Activated naive CD8-positive, alpha-beta T cell treated with anti-CD3 and anti-CD28 coated beads, Interleukin-2, amount 10 ng/mL, durations not matched to agents 7 days and 5 days (primary cell): ENCODE measurements at regions not wholly inside any gene's neighbourhood (a gene's known extent, or its start where the extent isn't known, plus 50 kb on each side); places are given as distances from the start of the nearest gene placed in this dataset.
"Not testable (repeated sequence)": the region's sequence is repeated elsewhere in the genome, so short reads cannot be mapped to it uniquely, and the experiment has no call there.

Experiments used
- ATAC-seq: fragments of 150-1000 bp; cut with Tn5 transposase; one replicate; pipeline ENCODE4 v1.10.0; 2021; ENCODE audit warnings: low read depth, moderate library complexity
- POLR2A ChIA-PET: fragments of 350-600 bp; sonication (Branson Sonifier 250); formaldehyde crosslinking; loops from one replicate; lab custom pipeline; 2021; ENCODE audit warnings: antibody characterized with exemption; lab: Charles Lee
- DNase-seq: peaks from one replicate; pipeline ENCODE4 v3.0.0; 2021
- H3K27ac Mint-ChIP-seq: one replicate; pipeline ENCODE4 v1.8.0; 2022; ENCODE audit warnings: mild to moderate bottlenecking, mixed read lengths
- H3K27me3 Mint-ChIP-seq: one replicate; pipeline ENCODE4 v1.8.0; 2022; ENCODE audit warnings: mild to moderate bottlenecking, moderate library complexity, mixed read lengths
- H3K36me3 Mint-ChIP-seq: one replicate; pipeline ENCODE4 v1.8.0; 2021; ENCODE audit warnings: mild to moderate bottlenecking, mixed read lengths
- H3K4me1 Mint-ChIP-seq: one replicate; pipeline ENCODE4 v1.8.0; 2021; ENCODE audit warnings: mixed read lengths
- H3K4me3 Mint-ChIP-seq: one replicate; pipeline ENCODE4 v1.8.0; 2022; ENCODE audit warnings: mild to moderate bottlenecking, moderate library complexity, mixed read lengths
- H3K9me3 Mint-ChIP-seq: one replicate; pipeline ENCODE4 v1.8.0; 2021; ENCODE audit warnings: mixed read lengths

DNA sequence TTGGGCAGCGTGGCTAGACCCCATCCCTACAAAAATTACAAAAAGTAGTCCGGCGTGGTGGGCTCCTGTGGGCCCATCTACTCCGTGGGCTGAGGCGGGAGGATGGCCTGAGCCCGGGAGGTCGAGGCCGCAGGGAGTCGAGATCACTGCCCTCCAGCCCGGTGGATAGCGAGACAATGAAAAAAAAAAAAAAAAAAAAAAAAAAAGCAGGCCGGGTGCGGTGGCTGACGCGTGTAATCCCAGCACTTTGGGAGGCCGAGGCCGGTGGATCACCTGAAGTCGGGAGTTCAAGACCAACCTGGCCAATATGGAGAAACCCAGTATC, 110.5 kb upstream of the LPCAT1 start:
- peaks cover 3% of the 10 kb centered on the region for H3K27me3 Mint-ChIP-seq

DNA sequence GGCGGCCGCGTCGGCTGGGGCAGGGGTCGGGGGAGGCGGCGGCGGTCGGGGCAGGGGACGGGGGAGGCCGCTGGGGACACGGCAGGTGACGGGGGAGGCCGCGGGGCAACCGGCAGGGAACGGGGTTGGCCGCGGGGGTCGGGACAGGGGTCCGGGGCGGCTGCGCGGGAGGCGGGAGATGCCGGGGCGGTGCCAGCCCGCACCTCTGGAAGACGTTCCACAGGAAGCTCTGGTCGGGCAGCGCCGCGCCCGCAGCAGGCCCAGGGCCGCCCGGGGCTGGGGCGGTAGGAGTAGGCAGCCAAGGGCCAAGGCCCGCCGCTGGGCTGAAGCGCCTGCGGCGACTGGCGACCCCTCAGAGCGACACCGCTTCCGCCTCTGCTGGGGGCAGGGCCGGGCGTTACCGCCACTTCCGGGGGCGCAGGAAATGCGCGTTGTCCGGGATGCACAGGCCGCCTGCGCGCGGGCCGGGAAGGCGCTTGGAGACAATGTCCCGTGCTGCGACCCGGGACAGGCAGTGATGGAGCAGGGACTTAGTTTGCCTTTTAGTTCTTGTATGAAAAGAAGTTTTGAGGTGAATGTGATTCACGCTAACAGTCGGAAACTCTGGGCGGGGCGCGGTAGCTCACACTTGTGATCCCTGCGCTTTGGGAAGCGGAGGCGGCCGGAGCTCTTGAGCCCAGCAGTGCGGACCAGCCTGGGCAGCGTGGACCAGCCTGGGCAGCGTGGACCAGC, 110.0 kb upstream of the LPCAT1 start:
- peak overlapping the region; percentile 90 for H3K4me3 Mint-ChIP-seq
- H3K4me1 Mint-ChIP-seq = peaks cover 20% of the 10 kb centered on the region
- peaks cover 3% of the 10 kb centered on the region for H3K27me3 Mint-ChIP-seq
- peak; percentile 89 for DNase-seq
- no peaks in the 10 kb centered on the region for H3K9me3 Mint-ChIP-seq
- POLR2A ChIA-PET = interaction anchor here (0.8 to 1.0 kb wide), 3 partner anchors 12 to 247 kb away, joined by 3 to 4 read pairs (median 3); no protein-coding TSS in a partner anchor
- H3K36me3 Mint-ChIP-seq = peaks cover 9% of the 10 kb centered on the region
- peak; percentile 95 for ATAC-seq
- H3K27ac Mint-ChIP-seq = peak overlapping the region; percentile 88

More for the DNA sequence above, 110.5 kb upstream of the LPCAT1 start:
- POLR2A ChIA-PET = interaction anchor here (0.8 to 1.0 kb wide), 3 partner anchors 13 to 247 kb away, joined by 3 to 4 read pairs (median 3); no protein-coding TSS in a partner anchor
- peaks cover 20% of the 10 kb centered on the region for H3K4me1 Mint-ChIP-seq
- H3K4me3 Mint-ChIP-seq = peak overlapping the region; percentile 90
- no peaks in the 10 kb centered on the region for H3K9me3 Mint-ChIP-seq
- H3K36me3 Mint-ChIP-seq = peaks cover 9% of the 10 kb centered on the region
- ATAC-seq = no peak
- DNase-seq = no peak
- peak overlapping the region; percentile 88 for H3K27ac Mint-ChIP-seq

DNA sequence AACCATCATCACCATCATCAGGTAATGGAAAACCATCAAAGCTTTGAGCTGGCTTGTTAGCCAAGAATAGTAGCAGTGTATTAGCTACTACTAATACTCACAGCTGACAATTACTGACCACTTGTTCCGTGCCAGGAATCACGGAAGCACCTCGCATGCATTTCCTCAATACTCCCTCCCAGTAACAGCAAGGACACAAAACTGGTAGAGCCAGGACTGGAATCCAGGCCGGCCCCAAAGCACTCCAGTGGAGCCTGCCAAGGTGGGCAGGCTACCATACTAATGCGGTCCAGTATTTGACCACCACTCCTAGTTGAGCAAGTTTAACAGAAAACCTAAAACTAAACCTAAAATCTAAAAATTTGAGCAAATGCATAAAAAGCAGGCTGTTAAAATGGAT, 107.2 kb upstream of the LPCAT1 start:
- POLR2A ChIA-PET, DNase-seq, H3K27ac Mint-ChIP-seq, H3K4me3 Mint-ChIP-seq, ATAC-seq, H3K27me3 Mint-ChIP-seq, H3K9me3 Mint-ChIP-seq, H3K36me3 Mint-ChIP-seq: not testable (repeated sequence)
- peaks cover 20% of the 10 kb centered on the region for H3K4me1 Mint-ChIP-seq

DNA sequence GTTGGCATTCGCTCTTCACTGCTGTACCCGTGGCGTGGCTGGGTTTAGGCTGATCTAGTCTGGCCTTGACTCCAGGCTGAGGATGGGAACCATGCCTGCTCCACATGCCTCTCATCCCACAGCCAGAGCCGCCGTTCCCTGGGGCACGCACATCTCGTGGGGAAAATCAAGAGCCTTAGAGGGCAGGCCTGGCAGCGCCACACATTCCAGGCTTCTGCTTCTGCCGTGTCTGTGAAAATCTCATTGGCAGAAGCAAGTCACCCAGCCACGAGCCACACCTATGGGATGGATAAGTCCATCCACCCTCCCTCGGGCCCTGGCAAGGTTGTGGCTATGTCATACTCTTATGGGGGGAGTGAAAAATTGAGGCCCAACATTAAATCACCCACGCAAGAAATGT, 102.6 kb upstream of the LPCAT1 start:
- H3K4me3 Mint-ChIP-seq, H3K27me3 Mint-ChIP-seq, H3K9me3 Mint-ChIP-seq, H3K27ac Mint-ChIP-seq, H3K4me1 Mint-ChIP-seq, POLR2A ChIA-PET, H3K36me3 Mint-ChIP-seq, ATAC-seq: not testable (repeated sequence)
- DNase-seq = peak; percentile 16

DNA sequence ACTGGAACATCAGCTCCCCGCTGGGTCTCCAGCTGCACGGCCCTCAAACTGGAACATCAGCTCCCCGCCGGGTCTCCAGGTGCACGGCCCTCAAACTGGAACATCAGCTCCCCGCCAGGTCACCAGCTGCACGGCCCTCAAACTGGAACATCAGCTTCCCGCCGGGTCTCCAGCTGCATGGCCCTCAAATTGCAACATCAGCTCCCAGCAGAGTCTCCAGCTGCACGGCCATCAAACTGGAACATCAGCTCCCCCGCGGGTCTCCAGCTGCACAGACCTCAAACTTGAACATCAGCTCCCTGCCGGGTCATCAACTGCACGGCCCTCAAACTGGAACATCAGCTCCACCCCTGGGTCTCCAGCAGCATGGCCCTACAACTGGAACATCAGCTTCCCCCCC, 95.8 kb upstream of the LPCAT1 start:
- DNase-seq, H3K9me3 Mint-ChIP-seq, H3K4me3 Mint-ChIP-seq, H3K4me1 Mint-ChIP-seq, H3K27me3 Mint-ChIP-seq, ATAC-seq, H3K27ac Mint-ChIP-seq, H3K36me3 Mint-ChIP-seq, POLR2A ChIA-PET: not testable (repeated sequence)

DNA sequence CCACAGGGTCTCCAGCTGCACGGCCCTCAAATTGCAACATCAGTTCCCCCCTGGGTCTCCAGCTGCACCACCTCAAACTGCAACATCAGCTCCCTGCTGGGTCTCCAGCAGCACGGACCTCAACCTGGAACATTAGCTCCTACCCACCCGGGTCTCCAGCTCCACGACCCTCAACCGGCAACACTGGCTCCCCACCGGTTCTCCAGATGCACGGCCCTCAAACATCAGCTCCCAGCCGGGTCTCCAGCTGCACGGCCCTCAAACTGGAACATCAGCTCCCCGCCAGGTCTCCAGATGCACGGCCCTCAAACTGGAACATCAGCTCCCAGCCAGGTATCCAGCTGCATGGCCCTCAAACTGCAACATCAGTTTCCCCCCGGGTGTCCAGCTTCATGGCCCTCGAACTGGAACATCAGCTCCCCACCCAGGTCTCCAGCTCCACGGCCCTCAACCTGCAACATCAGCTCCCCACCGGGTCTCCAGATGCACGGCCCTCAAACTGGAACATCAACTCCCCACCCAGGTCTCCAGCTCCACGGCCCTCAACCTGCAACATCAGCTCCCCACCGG, 94.6 kb upstream of the LPCAT1 start:
- H3K27ac Mint-ChIP-seq, H3K27me3 Mint-ChIP-seq, H3K9me3 Mint-ChIP-seq, H3K4me3 Mint-ChIP-seq, DNase-seq, H3K4me1 Mint-ChIP-seq, ATAC-seq, H3K36me3 Mint-ChIP-seq, POLR2A ChIA-PET: not testable (repeated sequence)

DNA sequence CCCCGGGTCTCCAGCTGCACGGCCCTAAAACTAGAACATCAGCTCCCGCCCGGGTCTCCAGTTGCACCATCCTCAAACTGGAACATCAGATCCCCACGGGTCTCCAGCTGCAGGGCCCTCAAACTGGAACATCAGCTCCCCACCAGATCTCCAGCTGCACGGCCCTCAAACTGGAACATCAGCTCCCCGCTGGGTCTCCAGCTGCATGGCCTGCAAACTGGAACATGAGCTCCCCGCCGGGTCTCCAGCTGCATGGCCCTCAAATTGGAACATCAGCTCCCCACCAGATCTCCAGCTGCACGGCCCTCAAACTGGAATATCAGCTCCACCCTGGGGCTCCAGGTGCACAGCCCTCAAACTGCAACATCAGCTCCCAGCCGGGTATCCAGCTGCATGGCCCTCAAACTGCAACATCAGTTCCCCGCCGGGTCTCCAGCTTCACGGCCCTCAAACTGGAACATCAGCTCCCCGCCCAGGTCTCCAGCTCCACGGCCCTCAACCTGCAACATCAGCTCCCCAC, 93.5 kb upstream of the LPCAT1 start:
- H3K36me3 Mint-ChIP-seq, POLR2A ChIA-PET: not testable (repeated sequence)

DNA sequence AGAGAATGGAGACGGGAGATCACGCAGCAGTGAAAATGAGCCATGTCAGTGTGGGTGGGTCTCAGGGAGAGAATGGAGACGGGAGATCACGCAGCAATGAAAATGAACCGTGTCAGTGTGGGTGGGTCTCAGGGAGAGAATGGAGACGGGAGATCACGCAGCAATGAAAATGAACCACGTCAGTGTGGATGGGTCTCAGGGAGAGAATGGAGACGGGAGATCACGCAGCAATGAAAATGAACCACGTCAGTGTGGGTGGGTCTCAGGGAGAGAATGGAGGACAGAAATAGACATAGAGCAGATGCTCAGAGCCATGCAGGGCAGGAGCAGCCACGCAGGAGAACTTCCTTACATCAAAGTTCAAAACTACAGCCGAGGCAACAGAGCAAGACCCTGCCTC, 89.8 kb upstream of the LPCAT1 start:
- H3K27me3 Mint-ChIP-seq, H3K4me3 Mint-ChIP-seq, ATAC-seq, H3K9me3 Mint-ChIP-seq, DNase-seq, POLR2A ChIA-PET, H3K4me1 Mint-ChIP-seq, H3K27ac Mint-ChIP-seq, H3K36me3 Mint-ChIP-seq: not testable (repeated sequence)

More for the DNA sequence above, 93.5 kb upstream of the LPCAT1 start:
- not testable (repeated sequence) for H3K4me3 Mint-ChIP-seq, ATAC-seq, H3K4me1 Mint-ChIP-seq, H3K27ac Mint-ChIP-seq, H3K9me3 Mint-ChIP-seq, H3K27me3 Mint-ChIP-seq
- DNase-seq = peak; percentile 1

DNA sequence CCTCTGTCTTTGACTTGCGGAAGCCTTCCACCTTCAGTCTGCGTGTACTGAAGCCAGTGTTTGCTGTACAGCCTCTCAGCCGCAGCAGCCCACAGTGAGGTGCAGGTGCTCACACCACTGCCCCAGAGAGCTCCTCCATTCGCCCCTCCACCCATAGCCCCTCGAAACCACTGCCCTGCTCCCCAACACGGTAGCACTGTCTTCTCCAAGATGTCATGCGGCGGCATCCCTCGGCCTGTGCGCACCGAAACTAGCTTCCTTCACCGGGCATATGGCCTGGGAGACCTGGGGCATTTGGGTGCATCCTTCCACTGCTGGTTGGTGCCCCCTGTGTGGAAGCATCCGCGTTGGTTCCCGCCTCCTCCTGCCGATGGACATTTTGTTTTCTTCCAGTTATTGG, 86.8 kb upstream of the LPCAT1 start:
- H3K27me3 Mint-ChIP-seq, ATAC-seq, H3K9me3 Mint-ChIP-seq, H3K36me3 Mint-ChIP-seq, H3K4me3 Mint-ChIP-seq, DNase-seq, POLR2A ChIA-PET, H3K27ac Mint-ChIP-seq: not testable (repeated sequence)
- H3K4me1 Mint-ChIP-seq = peaks cover 12% of the 10 kb centered on the region

DNA sequence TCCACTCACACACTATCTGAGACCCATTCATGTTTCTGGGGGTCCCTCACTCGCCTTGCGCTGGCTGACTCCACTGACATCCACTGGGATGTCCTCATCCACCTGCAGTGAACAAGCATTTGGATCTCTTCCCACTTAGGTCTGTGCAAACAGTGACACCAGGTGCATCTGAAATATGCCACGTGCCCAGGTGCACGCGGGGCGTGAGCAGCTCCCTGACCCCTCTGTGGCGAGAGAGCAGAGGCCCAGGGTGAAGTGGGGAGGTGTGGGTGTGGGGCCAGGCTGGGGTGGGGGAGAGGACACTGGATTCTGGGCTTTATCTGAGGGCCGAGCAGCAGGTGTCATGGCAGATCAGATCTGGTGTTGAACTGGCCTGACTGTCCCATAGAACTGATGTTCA, 85.4 kb upstream of the LPCAT1 start:
- H3K9me3 Mint-ChIP-seq, H3K27ac Mint-ChIP-seq, H3K36me3 Mint-ChIP-seq, H3K27me3 Mint-ChIP-seq, ATAC-seq, DNase-seq, H3K4me3 Mint-ChIP-seq, POLR2A ChIA-PET: not testable (repeated sequence)
- H3K4me1 Mint-ChIP-seq = peaks cover 12% of the 10 kb centered on the region

DNA sequence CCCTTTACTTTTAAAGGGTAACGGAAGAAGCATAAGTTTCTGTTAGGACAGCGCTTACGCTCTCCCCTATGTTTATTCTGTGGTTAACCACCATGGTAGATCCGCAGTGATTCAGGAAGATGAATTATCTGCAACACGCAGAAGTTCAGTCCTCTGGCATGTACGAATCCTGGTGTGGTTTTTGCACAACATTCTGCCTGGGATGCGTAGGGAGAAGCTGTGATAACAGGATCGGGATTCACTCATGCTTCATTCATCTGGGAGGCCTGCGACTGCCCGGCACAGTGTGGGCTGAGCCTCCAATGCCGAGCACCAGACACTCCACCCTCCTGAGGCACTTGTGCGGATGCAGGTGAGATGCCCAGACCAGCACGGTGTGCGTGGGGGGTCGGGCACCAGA, 84.6 kb upstream of the LPCAT1 start:
- DNase-seq, POLR2A ChIA-PET, H3K27me3 Mint-ChIP-seq, H3K9me3 Mint-ChIP-seq, H3K27ac Mint-ChIP-seq, H3K36me3 Mint-ChIP-seq, H3K4me3 Mint-ChIP-seq: not testable (repeated sequence)
- peak; percentile 42 for ATAC-seq
- H3K4me1 Mint-ChIP-seq = peaks cover 12% of the 10 kb centered on the region

DNA sequence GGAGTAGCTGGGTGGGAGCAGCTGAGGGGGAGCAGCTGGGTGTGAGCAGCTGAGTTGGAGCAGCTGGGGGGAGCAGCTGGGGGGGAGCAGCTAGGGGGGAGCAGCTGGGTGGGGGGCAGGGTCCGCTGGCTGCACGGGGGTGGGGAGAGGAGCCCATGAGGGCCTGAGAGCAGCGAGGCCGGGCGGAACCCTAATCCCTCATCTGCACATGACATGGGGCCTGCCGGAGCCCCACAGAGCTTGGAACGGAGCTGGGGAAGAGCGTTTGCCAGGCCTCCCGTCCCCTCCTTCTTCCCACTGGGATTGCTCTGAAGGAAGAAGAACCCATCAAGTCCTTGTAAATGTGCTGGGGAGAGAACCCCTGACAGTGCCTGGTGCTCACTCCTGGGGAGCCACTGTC, 83.2 kb upstream of the LPCAT1 start:
- H3K27ac Mint-ChIP-seq, DNase-seq, H3K36me3 Mint-ChIP-seq, POLR2A ChIA-PET, ATAC-seq, H3K9me3 Mint-ChIP-seq, H3K27me3 Mint-ChIP-seq, H3K4me3 Mint-ChIP-seq: not testable (repeated sequence)
- peaks cover 12% of the 10 kb centered on the region for H3K4me1 Mint-ChIP-seq

DNA sequence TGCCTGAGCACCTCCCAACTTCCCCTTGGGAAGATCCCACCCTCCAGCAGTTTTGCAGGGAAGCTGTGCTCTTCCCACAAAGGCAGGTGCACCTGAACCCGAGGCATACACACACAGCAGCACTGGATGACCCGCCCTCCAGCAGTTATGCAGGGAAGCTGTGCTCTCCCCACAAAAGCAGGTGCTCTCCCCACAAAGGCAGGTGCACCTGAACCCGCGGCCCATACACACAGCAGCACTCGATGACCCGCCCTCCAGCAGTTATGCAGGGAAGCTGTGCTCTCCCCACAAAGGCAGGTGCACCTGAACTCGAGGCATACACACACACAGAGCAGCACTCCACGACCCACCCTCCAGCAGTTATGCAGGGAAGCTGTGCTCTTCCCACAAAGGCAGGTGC, 80.2 kb upstream of the LPCAT1 start:
- H3K4me1 Mint-ChIP-seq = peaks cover 19% of the 10 kb centered on the region
- DNase-seq, H3K27ac Mint-ChIP-seq, POLR2A ChIA-PET, H3K27me3 Mint-ChIP-seq, ATAC-seq, H3K4me3 Mint-ChIP-seq, H3K9me3 Mint-ChIP-seq, H3K36me3 Mint-ChIP-seq: not testable (repeated sequence)

DNA sequence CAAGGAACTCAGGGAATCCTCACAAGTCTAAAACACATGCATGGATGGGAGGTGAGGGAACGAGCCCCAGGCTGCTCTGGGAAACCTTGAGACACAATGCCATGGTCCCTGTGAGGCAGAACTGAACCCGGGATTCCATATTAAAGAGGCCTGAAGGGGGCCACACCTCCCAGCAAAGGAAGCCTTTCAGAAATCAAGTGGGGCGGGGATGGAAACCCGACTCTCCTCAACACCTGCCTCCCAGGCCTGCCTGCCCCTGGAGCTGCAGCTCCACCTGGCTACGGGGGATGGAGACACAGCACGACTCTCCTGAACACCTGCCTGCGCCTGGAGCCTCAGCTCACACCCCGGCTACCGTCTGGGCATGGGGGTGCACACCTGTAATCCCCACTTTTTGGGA, 77.8 kb upstream of the LPCAT1 start:
- ATAC-seq, H3K4me3 Mint-ChIP-seq, H3K36me3 Mint-ChIP-seq, H3K9me3 Mint-ChIP-seq, DNase-seq, H3K4me1 Mint-ChIP-seq, H3K27ac Mint-ChIP-seq, H3K27me3 Mint-ChIP-seq, POLR2A ChIA-PET: not testable (repeated sequence)
